ENCODE measurements at regions not wholly inside any gene's neighbourhood (a gene's known extent, or its start where the extent isn't known, plus 50 kb on each side); places are given as distances from the start of the nearest gene placed in this dataset.

DNA sequence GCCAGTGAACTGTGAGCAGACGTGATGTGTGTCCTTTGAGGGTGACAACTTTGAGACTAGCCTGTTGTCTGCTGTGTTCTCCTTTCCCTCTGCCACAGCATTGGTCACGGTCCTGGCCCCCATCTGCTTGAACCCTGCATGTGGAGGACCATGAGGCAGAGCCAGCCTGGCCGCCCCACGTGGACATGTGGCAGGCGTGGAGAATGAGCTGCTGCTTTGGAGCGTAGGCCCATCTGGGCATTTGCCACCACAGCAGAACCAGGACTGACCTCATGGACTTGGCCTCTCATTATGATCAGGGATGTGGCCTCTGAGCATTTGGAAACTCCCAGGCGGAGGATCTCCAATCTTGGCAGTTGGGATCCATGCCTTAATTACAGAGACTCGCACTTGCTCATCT, 448.5 kb downstream of the TCERG1L start:
- ChIA-PET CTCF (no interaction called here), POLR2A (no interaction called here)

DNA sequence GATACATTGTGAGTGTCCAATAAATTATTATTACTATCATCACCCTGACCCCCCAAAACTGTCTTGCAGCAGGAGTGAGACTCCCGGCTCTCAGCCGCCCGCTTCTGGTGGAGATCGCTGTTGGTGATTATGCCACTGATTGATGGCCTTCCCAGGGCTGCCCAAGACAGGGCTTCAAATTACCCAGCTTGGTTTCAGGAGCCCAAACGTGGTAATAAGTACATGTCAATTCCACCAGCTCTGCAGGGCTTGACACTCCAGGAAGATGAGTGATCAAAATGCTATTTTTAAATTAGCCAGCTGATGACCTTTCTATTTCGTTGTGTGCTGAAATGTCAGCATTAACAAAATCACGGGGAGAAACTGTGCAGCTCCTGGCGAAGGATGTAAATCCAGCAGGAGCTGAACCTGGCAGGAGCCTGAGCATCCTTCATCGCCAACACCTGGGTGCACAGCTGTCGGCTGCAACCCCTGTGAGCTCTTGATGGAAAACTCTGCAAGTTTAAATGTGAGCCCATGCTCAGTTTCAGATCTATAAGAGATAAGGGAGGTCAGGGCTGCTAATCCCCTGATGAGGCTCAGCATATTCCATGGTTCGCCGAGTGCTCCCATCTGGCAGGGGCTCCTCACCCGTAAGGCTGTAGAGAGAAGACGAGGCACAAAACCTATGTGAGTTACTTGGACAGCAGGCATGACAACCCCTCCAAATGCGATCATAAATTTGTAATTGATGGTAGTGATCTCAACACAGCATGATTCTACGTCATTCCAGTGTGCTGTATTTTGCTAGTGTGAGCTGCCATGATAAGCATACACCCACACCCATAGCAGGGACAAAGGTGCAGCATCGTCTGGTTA, 446.3 kb downstream of the TCERG1L start:
- ChIA-PET POLR2A (no interaction called here), CTCF (no interaction called here)

DNA sequence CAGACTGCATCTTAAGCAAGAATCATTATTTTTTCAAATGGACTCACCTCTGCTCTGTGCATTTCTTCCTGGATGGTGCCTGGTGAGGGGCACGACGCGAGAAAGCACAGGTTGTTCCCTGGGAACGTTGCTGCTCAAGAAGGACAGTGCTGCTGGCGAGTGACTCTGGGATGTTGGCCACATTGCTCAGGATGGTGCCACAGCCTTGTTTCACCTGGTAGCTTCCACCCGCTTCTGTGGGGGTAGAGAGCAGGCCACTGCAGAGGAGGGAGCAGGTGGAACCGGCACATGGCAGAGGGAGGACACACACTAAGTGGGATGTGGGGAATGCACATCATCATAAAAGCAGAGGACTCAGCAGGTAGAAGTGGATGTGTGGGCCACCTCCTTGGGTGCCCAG, 444.7 kb downstream of the TCERG1L start:
- CTCF ChIA-PET, result no interaction called here
- POLR2A ChIA-PET, result no interaction called here

DNA sequence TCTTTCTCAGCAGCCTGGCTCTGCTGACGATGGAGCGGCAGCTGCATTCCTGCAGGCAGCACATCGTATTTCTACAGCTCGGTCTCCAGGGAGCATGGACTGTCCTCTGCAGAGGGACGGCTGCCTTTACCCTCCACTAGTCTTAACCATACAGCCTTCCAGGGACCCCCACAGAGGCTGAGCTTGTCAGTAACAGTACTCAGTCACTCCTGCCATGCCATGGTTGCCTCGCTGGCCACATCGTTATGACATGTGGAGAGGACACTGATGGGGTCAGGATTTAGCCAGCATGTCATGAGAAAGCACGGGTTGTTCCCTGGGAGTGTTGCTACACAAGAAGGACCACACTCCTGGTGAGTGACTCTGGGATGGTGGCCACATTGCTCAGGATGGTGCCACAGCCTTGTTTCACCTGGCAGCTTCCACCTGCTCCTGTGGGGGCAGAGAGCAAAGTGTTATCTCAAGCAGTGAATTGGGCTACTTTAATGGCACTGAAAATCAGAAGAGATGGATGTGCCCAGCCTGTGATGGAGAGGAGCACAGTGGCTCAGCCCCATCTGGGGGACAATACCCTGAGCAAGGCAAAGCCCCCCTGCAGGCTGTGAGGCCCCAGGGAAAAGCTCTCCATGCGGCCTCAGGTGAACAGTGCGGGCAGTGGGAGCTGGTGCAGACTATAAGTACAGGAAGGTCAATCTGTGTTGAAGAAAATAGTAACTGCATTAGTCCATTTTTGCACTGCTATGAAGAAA, 443.9 kb downstream of the TCERG1L start:
- POLR2A ChIA-PET, result no interaction called here
- CTCF ChIA-PET, result no interaction called here

DNA sequence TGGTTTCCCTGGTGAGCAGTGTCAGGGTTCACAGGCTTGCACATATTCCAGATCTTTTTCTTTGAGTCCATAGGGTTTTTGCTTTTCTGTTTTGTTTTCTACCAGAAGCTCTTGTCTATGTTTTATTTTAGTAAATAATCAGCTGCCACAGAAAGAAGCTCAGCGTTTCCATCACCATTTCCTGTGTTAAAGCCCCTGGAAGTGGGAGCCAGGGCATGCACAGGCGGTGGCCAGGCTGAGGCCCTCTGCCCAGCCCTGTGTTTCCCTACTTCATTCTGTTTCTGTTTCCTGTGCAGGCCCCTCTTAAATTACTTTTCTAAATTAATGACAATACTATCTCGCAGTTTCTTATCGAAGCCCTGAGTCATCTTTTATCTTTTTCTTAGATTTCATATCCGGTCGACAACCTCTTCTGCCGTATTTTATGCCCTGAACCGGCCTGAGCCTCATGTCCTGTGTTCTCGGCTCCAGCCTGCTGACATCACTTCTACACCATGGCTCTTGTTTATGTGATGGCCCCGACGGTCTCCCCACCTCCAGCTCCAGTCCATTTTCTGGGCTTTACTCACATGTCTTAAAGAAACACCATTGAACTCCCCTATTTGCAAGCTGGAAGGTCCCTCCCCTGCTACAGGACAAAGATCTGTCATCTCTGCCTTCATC, 442.2 kb downstream of the TCERG1L start:
- ChIA-PET CTCF (no interaction called here), POLR2A (no interaction called here)

DNA sequence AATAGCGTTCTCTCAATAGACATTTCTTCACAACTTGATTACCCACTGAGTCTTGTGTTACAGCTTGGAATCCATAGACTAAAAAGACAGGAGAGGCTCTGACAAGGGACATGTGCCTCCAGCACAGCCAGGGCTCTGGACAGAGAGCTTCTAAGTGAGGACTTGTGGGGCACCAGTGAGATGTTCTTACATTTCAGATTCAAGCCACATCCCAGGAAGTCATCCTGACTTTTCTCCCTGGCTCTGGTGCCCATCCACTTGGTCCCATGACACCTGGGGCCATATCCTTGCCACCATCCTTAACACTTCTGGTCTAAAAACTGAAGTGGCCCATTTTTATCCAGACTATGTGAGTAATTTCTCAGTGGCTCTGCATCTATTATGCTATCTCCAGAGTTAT, 440.1 kb downstream of the TCERG1L start:
- ChIA-PET POLR2A (no interaction called here), CTCF (no interaction called here)

DNA sequence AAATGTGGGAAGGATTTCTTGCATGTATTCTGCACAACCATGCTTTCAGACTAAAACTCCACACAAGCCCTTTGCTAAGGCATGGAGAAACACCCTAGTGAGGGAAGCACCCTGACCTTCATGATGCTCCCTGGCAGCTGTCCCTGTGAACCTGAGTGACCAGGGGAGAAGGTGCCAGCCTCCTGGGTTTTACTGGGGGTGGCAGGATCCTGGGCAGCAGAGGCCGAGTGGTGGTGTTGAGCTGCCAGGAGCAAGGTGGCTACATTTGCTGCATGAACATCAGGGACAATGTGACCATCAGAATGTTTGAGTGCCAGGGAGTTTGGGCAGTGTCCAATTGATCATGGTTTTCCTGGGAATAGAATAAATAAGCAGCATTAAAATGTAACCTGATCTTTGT, 437.9 kb downstream of the TCERG1L start:
- ChIA-PET CTCF (no interaction called here), POLR2A (no interaction called here)

DNA sequence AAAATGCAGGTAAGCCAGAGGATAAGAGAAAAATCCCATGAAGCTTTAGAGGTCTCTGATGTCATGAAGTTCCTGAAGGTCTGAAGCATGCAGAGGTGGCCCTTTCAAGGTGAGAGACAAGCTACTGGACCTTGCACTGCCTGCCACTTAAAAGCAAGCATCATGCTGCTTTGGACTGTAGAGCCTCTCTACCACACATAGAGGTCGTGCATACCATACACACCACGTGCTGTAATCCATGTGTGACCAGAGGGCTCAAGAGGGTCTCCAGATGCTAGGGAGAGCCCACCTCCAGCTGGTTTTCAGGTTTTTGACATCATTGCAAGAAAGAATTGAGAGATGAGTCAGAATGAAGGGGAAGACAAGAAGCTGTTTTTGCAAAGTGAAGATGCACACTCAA, 436.4 kb downstream of the TCERG1L start:
- ChIA-PET CTCF (no interaction called here), POLR2A (no interaction called here)

DNA sequence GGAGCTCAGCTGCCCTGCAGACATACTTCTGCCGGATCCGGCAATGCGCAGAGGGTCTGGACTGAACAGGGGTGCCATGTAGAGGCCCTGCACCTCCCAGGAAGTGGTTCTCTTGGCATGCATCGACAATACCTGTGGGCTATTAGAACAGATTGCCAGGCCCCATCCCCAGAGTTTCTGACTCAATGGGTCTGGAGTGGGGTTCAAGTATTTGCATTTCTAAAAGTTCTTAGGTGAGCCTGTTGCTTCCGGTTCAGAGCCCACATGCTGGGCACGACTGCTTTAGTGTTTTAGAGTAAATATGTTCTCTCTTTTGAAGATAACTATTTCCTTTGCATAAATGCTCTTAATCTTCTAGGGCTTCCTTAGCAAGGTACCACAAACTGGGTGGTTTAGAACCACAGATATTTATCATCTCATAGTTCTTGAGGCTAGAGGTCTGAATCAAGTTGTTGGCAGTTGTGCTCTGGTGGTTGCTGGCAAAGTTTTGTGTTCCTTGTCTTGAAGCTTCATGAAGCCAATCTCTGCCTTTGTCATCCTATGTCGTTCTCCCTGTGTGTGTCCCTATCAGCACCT, 435.5 kb downstream of the TCERG1L start:
- ChIA-PET CTCF (no interaction called here), POLR2A (no interaction called here)

DNA sequence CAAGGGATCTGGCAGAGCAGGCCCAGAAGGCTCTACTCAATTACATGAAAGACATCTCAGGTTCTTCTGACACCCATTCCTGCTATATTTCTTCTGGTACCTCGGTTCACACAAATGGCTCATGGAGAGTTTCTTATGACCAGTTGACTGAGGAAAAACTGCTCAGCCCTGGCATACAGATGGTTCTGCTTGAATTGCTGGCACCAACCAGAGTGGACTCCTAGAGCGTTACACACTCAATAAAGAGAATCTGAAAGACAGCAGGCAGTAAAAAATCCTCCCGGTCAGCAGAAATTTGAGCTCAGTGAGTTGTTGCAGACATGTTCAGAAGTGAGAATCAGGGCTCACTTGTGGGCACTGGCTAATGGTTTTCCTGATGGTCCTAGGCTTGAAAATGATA, 434.4 kb downstream of the TCERG1L start:
- POLR2A ChIA-PET, result no interaction called here
- CTCF ChIA-PET, result no interaction called here

DNA sequence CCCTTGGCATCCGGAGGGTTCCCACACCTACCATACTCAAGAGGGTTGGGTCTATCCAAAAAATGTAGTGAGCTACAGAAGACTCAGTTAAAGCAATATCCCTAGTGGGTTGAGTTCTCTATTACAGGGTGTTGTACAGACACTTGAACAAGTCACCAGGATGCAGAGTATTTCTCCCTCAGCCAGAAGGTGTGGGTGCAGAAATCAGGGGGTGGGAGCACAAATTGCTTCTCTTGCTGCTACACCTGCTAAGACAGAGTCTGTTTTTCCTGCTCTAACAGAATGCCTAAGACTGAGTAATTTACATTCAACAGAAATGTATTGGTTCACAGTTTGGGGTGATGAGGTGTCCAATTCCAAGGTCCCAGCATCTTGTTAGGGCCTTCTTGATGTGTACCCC, 433.4 kb downstream of the TCERG1L start:
- POLR2A ChIA-PET, result no interaction called here
- CTCF ChIA-PET, result no interaction called here

DNA sequence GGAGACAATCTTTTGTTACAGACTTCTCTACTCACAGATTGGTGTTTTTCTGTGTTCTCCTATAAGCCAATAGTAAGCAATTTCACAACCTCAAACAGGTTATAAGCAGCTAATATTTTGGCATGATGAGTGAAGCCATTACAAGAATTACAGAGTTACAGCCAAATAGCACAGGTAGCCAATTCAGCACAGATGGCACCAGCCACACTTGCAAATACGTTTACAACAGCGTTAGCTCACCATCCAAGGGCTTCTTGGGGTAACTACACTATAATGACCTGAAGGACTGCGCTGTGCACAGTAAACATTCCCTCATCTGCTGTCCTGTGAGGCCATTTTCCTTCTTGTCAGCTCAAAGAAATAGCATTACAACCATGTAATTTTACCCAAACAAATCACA, 428.6 kb downstream of the TCERG1L start:
- POLR2A ChIA-PET, result no interaction called here
- CTCF ChIA-PET, result no interaction called here

DNA sequence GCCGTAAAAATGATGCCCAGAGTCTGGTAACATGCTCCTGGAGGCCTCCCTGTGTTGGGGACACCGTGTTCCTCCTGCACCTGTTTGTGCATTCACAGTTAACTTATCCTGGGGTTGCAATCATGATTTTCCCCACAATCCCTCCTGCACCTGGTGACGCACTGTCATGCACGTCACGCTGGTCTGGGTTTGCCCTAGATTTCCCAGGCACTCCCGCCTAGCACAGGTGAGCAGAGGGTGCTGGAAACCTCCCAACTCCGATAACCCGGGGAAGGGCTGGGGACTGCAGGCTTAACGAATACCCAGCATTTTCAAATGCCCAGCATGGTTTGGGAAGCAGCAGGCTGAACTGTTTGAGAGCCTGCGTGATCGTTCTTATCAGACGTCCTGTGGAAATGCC, 427.1 kb downstream of the TCERG1L start:
- CTCF ChIA-PET, result no interaction called here
- POLR2A ChIA-PET, result no interaction called here

DNA sequence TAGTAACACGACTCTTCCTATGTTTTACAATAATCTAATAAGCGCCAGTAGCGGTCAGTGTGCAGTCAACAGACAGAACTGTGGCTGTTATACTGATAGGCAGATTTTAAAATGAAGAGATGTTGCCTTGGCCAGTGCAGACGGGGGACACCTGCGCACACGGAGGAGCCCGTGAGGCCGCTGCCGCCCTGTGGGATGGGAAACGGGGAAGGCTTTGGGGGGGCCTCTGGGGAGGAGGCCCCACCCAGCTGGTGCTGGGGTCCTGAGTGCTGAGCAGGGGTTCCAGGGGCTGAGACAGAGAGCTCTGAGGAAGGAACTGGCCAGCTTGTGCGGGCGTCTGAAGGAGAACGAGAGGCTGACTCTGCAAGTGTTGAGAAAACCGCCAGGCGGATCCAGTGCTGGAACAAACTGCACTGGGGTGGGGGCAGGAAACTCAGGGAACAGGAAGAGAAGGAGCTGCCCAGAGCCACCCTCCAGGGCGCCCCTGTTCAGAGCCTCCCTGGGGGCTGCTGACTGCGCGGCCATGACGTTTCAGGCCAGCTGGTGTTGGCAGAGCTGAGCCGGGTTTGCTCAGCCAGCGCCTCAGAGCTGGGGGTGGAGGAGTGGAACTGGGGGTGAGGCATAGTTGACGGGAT, 426.4 kb downstream of the TCERG1L start:
- ChIA-PET POLR2A (no interaction called here), CTCF (no interaction called here)

DNA sequence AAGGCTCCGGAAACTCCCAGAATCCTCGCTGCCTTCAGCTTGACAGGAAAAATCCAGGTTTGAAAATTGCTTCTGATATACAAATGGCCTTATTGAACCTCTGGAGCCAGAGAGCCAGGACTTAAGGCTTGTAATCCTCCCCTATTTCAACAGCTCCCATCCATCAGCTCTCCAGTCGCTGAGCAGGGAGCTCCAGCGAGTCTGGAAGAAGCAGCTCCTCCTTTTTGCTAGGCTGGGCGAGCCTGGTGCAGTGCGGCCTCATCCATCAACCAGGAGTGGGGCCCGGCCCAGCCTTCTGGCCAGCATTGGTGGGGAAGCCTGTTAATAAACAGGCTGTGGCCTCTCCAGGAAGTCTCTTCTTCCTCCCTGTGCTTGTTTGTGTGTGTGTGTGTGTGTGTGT, 424.4 kb downstream of the TCERG1L start:
- POLR2A ChIA-PET, result no interaction called here
- CTCF ChIA-PET, result no interaction called here

DNA sequence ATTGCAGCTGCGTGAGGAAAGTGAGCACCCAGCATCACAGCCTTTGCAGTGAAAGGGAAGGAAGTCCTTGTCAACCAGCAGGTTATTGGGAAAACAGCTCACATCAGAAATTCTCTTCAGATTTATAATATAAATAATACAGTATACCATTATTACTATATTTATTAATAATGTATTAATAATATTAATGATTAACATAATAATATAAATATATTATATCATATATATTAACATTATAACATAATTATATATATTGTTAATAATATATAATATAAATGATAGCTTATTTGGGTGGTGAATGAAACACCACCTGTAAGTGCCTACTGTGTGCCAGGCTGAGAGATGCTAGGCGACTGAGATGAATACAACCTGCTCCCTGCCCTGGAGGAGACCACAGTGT, 423.0 kb downstream of the TCERG1L start:
- POLR2A ChIA-PET, result no interaction called here
- CTCF ChIA-PET, result no interaction called here

DNA sequence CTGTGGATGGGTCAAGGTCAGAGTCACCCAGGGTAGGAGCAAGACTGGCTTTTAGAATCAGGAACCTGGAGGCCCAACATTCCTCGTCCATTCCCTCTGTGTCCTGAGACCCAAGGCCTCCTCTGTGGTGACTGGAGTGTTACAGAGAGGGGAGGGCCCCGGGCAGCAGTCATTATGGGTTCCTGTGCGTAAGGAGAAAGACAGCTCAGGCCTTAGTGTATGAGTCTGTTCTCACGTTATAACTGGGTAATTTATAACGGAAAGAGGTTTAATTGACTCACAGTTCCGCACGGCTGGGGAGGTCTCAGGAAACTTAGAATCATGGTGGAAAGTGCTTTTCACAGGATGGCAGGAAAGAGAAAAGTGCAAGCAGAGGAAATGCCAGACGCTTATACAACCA, 422.3 kb downstream of the TCERG1L start:
- POLR2A ChIA-PET, result no interaction called here
- CTCF ChIA-PET, result no interaction called here

DNA sequence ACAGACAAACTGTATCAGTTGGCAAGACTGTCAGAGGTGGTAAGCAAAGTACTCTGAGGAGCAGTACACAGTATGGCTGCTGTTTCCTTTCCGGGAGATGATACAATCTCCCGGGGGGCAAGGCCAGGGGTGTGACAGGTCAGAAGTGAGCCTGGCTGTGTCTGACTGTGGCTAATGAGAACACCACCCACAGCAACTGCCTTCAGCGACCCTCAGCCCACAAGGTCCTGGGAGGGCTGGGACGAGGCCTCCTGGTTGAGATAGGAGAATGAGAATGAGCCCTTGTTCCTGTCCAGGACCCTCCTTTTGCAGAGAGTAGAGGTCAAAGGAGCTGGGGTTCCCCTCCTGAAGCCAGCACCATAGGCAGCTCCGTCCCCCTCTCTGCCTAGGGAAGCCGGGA, 421.7 kb downstream of the TCERG1L start:
- POLR2A ChIA-PET, result no interaction called here
- CTCF ChIA-PET, result no interaction called here

DNA sequence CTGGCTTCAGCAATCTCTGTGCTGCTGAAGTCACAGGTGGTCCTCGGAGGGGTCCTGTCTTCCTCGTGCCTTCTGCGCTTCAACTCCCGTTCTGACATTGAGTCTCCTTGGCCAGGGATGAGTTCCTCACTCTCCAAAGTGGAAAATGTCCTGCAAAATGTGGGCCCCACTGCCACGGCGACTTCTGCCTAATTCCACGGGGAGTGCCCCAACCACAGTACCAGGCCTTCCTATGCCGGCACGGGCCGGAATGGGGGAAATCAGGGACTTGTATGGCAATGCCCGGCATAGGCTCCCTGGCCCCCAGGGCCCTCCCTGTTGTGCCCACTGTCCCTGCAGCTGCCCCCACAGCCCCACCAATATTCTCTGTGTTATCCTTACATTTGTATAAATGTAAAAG, 420.5 kb downstream of the TCERG1L start:
- ChIA-PET POLR2A (no interaction called here), CTCF (no interaction called here)

DNA sequence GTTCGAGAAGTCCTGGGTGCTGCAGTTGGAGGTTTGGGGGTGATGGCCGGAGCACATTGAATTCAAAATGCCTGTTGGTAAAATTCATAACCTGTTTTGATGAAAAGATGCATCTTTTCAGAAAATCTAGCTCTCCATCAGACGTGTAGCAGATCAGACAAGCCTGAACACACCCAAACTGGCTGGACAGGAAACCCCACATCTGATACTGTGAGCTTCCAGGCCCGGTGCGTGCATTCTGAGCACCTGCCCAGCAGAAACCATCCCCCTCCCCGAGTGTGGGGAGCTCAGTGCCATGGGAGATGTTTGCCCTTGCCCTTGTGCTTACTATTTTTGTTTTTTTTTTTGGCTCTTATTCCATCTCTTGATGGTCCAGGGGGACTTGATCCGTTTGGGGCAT, 417.1 kb downstream of the TCERG1L start:
- POLR2A ChIA-PET, result no interaction called here
- CTCF ChIA-PET, result no interaction called here

DNA sequence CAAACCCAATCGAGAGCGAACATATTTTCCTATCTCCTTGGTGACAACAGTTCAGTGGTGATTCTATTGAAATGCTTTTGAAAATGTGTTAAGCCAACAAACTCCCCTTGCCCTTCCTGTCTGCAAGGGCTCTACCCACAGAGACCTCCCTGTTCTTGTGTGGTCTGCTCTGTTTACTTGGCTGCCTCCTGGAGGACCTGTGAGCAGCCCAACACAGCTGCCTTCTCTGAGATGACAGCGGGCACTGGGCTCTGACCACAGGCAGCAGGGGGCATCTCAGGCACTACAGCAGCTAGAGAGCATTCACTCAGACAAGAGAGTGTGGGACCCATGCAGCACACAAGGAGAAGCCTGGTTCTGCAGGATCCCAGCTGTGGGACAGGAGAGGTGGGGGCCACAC, 416.4 kb downstream of the TCERG1L start:
- CTCF ChIA-PET, result no interaction called here
- POLR2A ChIA-PET, result no interaction called here

All from activated CD8-positive, alpha-beta memory T cell treated with anti-CD3 and anti-CD28 coated beads for 36 hours (primary cell).